PC-9 (cell line): ENCODE measurements at regions not wholly inside any gene's neighbourhood (a gene's known extent, or its start where the extent isn't known, plus 50 kb on each side); places are given as distances from the start of the nearest gene placed in this dataset.

ENCODE experiments used
- BruUV-seq: library from RNA; stranded (reverse); fragments of 400-500 nt; replicated peaks from 2 replicates; lab custom pipeline; 2021; lab: Mats Ljungman, UMichigan
- CTCF ChIA-PET: fragments of 300-600 bp; sonication (Branson Sonifier 250); formaldehyde crosslinking; loops from one replicate; lab custom pipeline; 2022; ENCODE audit warnings: antibody characterized with exemption; lab: Charles Lee
- POLR2A ChIA-PET: fragments of 300-600 bp; sonication (Branson Sonifier 250); formaldehyde crosslinking; loops from one replicate; lab custom pipeline; 2022; ENCODE audit warnings: antibody characterized with exemption; ENCODE audit not compliant: unreplicated experiment; lab: Charles Lee
- DNase-seq, 2 experiments: peaks; one replicate each; pipeline versions ENCODE4 v3.0.0 to v3.0.0-alpha.2; 2015 to 2022; ENCODE audit warnings: mixed read lengths in 1 of 2
- H2AFZ ChIP-seq: fragments of 200-600 bp; sonication (generic); 2 replicates; pipeline ENCODE4 v1.8.1; 2017; ENCODE audit warnings: antibody characterized with exemption
- H3F3A ChIP-seq: fragments of 200-600 bp; sonication (generic); 2 replicates; pipeline ENCODE4 v1.8.1; 2017; ENCODE audit warnings: antibody characterized with exemption, mild to moderate bottlenecking, low read depth; ENCODE audit not compliant: insufficient read depth
- H3K27ac ChIP-seq: fragments of 200-600 bp; sonication (generic); 2 replicates; pipeline ENCODE4 v1.6.1; 2016; ENCODE audit warnings: mixed run types
- H3K27me3 ChIP-seq: fragments of 200-600 bp; sonication (generic); 2 replicates; pipeline ENCODE4 v1.6.1; 2016; ENCODE audit warnings: low read depth, mixed run types; ENCODE audit not compliant: insufficient read depth
- H3K36me3 ChIP-seq: fragments of 200-600 bp; sonication (generic); 2 replicates; pipeline ENCODE4 v1.6.1; 2016; ENCODE audit warnings: low read depth, mixed run types
- H3K4me1 ChIP-seq: fragments of 200-600 bp; sonication (generic); replicated peaks from 2 replicates; pipeline ENCODE4 v1.6.1; 2016; ENCODE audit warnings: mixed run types; ENCODE audit not compliant: insufficient read depth
- H3K4me2 ChIP-seq: fragments of 200-600 bp; sonication (generic); 2 replicates; pipeline ENCODE4 v1.6.1; 2017; ENCODE audit warnings: mixed run types
- H3K4me3 ChIP-seq: fragments of 200-600 bp; sonication (generic); 2 replicates; pipeline ENCODE4 v1.6.1; 2016; ENCODE audit warnings: mixed run types
- H3K79me2 ChIP-seq: fragments of 200-600 bp; sonication (generic); 2 replicates; pipeline ENCODE4 v1.6.1; 2017; ENCODE audit warnings: low read depth, mixed run types
- H3K9me2 ChIP-seq: fragments of 200-600 bp; sonication (generic); 2 replicates; pipeline ENCODE4 v1.8.1; 2017; ENCODE audit warnings: mild to moderate bottlenecking; ENCODE audit not compliant: insufficient read depth
- H3K9me3 ChIP-seq: fragments of 200-600 bp; sonication (generic); 2 replicates; pipeline ENCODE4 v1.8.1; 2016; ENCODE audit warnings: low read depth; ENCODE audit not compliant: insufficient read depth
- H4K20me1 ChIP-seq: fragments of 200-600 bp; sonication (generic); 2 replicates; pipeline ENCODE4 v1.8.1; 2017; ENCODE audit not compliant: insufficient read depth
- CTCF ChIP-seq: fragments of 200-600 bp; sonication (generic); conservative IDR thresholded peaks from 2 replicates; pipeline ENCODE4 v1.6.1; 2017; ENCODE audit warnings: mixed run types, antibody characterized with exemption, mild to moderate bottlenecking, moderate library complexity
- EZH2 ChIP-seq: fragments of 200-600 bp; sonication (generic); IDR thresholded peaks from 2 replicates; pipeline ENCODE4 v1.8.0; 2017; ENCODE audit warnings: antibody characterized with exemption, low read depth
- intact Hi-C: fragments of 100-400 bp; cut with micrococcal nuclease; formaldehyde crosslinking; loops from one replicate; pipeline ENCODE4 v1.10.0; 2022; ENCODE audit not compliant: unreplicated experiment

- DNase-seq = peak in 1 of 2 experiments; percentile 45
- ChIA-PET CTCF (no interaction called here), POLR2A (no interaction called here)
- no peak for TF ChIP-seq CTCF
- TF ChIP-seq EZH2 = no peak
- Histone ChIP-seq H3K9me3 (0 out of 2 replicates have a peak, but pooled peaks cover 4% of the 10 kb centered on the region), H3K4me2 (no peak overlapping the region), H3K4me1 (peaks cover 27% of the 10 kb centered on the region), H3K27me3 (no peaks in the 10 kb centered on the region), H3K27ac (no peak overlapping the region), H3K36me3 (no peaks in the 10 kb centered on the region), H2AFZ (no peak overlapping the region), H3K9me2 (no peaks in the 10 kb centered on the region), H3K4me3 (no peak overlapping the region), H4K20me1 (no peaks in the 10 kb centered on the region), H3K79me2 (no peaks in the 10 kb centered on the region), H3F3A (peaks cover 10% of the 10 kb centered on the region; the same call in 1 of the 2 replicates)
- intact Hi-C loops = no loop called here
- BruUV-seq = no TSS peak
Measured at GRCh38 chr2:64345998-64346397, 108.0 kb upstream of the LGALSL start.

- ChIA-PET CTCF (no interaction called here), POLR2A (interaction anchor here (0.6 kb wide), 1 partner anchor 14 kb away, joined by 9 read pairs; no protein-coding TSS in a partner anchor)
- H3K27me3 ChIP-seq = no peaks in the 10 kb centered on the region
- peaks cover 21% of the 10 kb centered on the region for H3K4me1 ChIP-seq
- TF ChIP-seq EZH2 (no peak), CTCF (no peak)
- 0 out of 2 replicates have a peak, but pooled peaks cover 9% of the 10 kb centered on the region for H3K9me3 ChIP-seq
- no TSS peak for BruUV-seq
- H3K79me2 ChIP-seq = no peaks in the 10 kb centered on the region
- peaks cover 10% of the 10 kb centered on the region for H3F3A ChIP-seq
- H3K27ac ChIP-seq = no peak overlapping the region
- no peak for DNase-seq
- intact Hi-C loops = no loop called here
- H4K20me1 ChIP-seq = no peaks in the 10 kb centered on the region
- no peak overlapping the region for H2AFZ ChIP-seq
- H3K9me2 ChIP-seq = no peaks in the 10 kb centered on the region
- H3K4me2 ChIP-seq = no peak overlapping the region
- H3K4me3 ChIP-seq = no peak overlapping the region
- H3K36me3 ChIP-seq = no peaks in the 10 kb centered on the region
Measured at GRCh38 chr2:64348386-64349130, 105.4 kb upstream of the LGALSL start.

GRCh38 chr2:64349131-64349530 lies 104.8 kb upstream of the LGALSL start:
- 0 out of 2 replicates have a peak, but pooled peaks cover 9% of the 10 kb centered on the region for H3K9me3 ChIP-seq
- no peaks in the 10 kb centered on the region for H4K20me1 ChIP-seq
- BruUV-seq = no TSS peak
- peaks cover 12% of the 10 kb centered on the region for H3F3A ChIP-seq
- peaks cover 23% of the 10 kb centered on the region for H3K4me1 ChIP-seq
- no peak for TF ChIP-seq CTCF
- no peak for TF ChIP-seq EZH2
- DNase-seq = no peak
- no peaks in the 10 kb centered on the region for H3K79me2 ChIP-seq
- intact Hi-C loops = no loop called here
- H3K4me3 ChIP-seq = no peak overlapping the region
- H3K27ac ChIP-seq = no peak overlapping the region
- POLR2A ChIA-PET = interaction anchor here (0.6 kb wide), 1 partner anchor 13 kb away, joined by 9 read pairs; no protein-coding TSS in a partner anchor
- CTCF ChIA-PET = no interaction called here
- H2AFZ ChIP-seq = no peak overlapping the region
- no peak overlapping the region for H3K4me2 ChIP-seq
- no peaks in the 10 kb centered on the region for H3K27me3 ChIP-seq
- H3K9me2 ChIP-seq = no peaks in the 10 kb centered on the region
- no peaks in the 10 kb centered on the region for H3K36me3 ChIP-seq
